NB4 (cell line): ENCODE measurements at regions not wholly inside any gene's neighbourhood (a gene's known extent, or its start where the extent isn't known, plus 50 kb on each side); places are given as distances from the start of the nearest gene placed in this dataset.

ENCODE experiments used
- POLR2A ChIP-seq: IDR thresholded peaks from 2 replicates; pipeline ENCODE4 v1.6.1; 2011; ENCODE audit warnings: mild to moderate bottlenecking; ENCODE audit not compliant: insufficient read length; ENCODE audit errors: extremely low read depth
- TF ChIP-seq, protein P1 (sequence below): IDR thresholded peaks from one replicate; pipeline ENCODE4 v1.5.1; 2012; ENCODE audit warnings: low read depth, low read length

DNA sequence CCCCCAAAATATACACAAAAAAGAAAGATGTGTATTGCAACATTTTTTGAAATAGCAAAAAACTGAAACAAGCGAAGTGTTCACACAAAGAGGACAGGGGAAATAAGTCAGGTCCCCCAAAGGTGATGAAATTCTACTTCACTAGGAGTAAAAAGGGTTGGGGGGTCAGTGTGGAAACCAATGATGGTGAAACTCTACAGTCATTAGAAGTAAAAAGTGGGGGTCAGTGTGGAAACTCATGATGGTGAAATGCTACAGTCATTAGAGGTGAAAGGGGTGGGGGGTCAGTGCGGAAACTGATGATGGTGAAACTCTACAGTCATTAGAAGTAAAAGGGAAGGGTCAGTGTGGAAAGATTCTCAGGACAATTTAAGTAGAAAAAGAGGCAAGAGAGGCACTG, 298.2 kb downstream of the EIPR1 start:
- TF ChIP-seq, protein P1, sequence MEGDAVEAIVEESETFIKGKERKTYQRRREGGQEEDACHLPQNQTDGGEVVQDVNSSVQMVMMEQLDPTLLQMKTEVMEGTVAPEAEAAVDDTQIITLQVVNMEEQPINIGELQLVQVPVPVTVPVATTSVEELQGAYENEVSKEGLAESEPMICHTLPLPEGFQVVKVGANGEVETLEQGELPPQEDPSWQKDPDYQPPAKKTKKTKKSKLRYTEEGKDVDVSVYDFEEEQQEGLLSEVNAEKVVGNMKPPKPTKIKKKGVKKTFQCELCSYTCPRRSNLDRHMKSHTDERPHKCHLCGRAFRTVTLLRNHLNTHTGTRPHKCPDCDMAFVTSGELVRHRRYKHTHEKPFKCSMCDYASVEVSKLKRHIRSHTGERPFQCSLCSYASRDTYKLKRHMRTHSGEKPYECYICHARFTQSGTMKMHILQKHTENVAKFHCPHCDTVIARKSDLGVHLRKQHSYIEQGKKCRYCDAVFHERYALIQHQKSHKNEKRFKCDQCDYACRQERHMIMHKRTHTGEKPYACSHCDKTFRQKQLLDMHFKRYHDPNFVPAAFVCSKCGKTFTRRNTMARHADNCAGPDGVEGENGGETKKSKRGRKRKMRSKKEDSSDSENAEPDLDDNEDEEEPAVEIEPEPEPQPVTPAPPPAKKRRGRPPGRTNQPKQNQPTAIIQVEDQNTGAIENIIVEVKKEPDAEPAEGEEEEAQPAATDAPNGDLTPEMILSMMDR, result no peak
- TF ChIP-seq POLR2A, result no peak
